OCI-LY7 (cell line): ENCODE measurements at regions not wholly inside any gene's neighbourhood (a gene's known extent, or its start where the extent isn't known, plus 50 kb on each side); places are given as distances from the start of the nearest gene placed in this dataset.

Experiments used
- BruUV-seq: library from RNA; stranded (reverse); fragments of 400-500 nt; replicated peaks from 2 replicates; lab custom pipeline; 2021; lab: Mats Ljungman, UMichigan
- CTCF ChIA-PET: fragments of 300-600 bp; sonication (Branson Sonifier 250); formaldehyde crosslinking; loops from one replicate; lab custom pipeline; 2022; ENCODE audit warnings: antibody characterized with exemption; ENCODE audit not compliant: unreplicated experiment; lab: Charles Lee
- POLR2A ChIA-PET: fragments of 300-600 bp; sonication (Branson Sonifier 250); formaldehyde crosslinking; loops from one replicate; lab custom pipeline; 2022; ENCODE audit warnings: antibody characterized with exemption; lab: Charles Lee
- DNase-seq: peaks from one replicate; pipeline ENCODE4 v3.0.0-alpha.2; 2015; ENCODE audit warnings: low spot score
- H2AFZ ChIP-seq: fragments of 200-600 bp; sonication (generic), shearing (Covaris generic); 2 replicates; pipeline ENCODE4 v1.6.1; 2014; ENCODE audit warnings: mild to moderate bottlenecking, antibody characterized with exemption, low read length, moderate library complexity
- H3K27ac ChIP-seq: fragments of 200-600 bp; sonication (generic); 2 replicates; pipeline ENCODE4 v1.5.1; 2014; ENCODE audit warnings: mixed run types, low read depth, mild to moderate bottlenecking, moderate library complexity, low read length, inconsistent platforms; ENCODE audit not compliant: poor library complexity, severe bottlenecking
- H3K36me3 ChIP-seq: fragments of 200-600 bp; sonication (generic); 2 replicates; pipeline ENCODE4 v1.6.1; 2014; ENCODE audit warnings: mild to moderate bottlenecking, antibody characterized with exemption, low read length, moderate library complexity, mixed read lengths; ENCODE audit not compliant: insufficient read depth
- H3K4me1 ChIP-seq: fragments of 200-600 bp; sonication (generic); 2 replicates; pipeline ENCODE4 v1.5.1; 2014; ENCODE audit warnings: mild to moderate bottlenecking, low read length; ENCODE audit not compliant: insufficient read depth, poor library complexity, severe bottlenecking
- H3K4me2 ChIP-seq: fragments of 200-600 bp; sonication (generic); 2 replicates; pipeline ENCODE4 v1.6.1; 2014; ENCODE audit warnings: mild to moderate bottlenecking, low read length
- H3K4me3 ChIP-seq: fragments of 200-600 bp; sonication (generic); 2 replicates; pipeline ENCODE4 v1.5.1; 2014; ENCODE audit warnings: mild to moderate bottlenecking, low read depth, low read length; ENCODE audit not compliant: poor library complexity, severe bottlenecking
- H3K79me2 ChIP-seq: fragments of 200-600 bp; sonication (generic); 2 replicates; pipeline ENCODE4 v1.6.1; 2016; ENCODE audit warnings: low read depth, mild to moderate bottlenecking, low read length, moderate library complexity, mixed read lengths; ENCODE audit not compliant: insufficient read depth
- H3K9me2 ChIP-seq: fragments of 200-600 bp; sonication (generic); 2 replicates; pipeline ENCODE4 v1.6.1; 2016; ENCODE audit warnings: mild to moderate bottlenecking, low read length, mixed read lengths; ENCODE audit not compliant: insufficient read depth
- H3K9me3 ChIP-seq: fragments of 200-600 bp; sonication (generic); 2 replicates; pipeline ENCODE4 v1.6.1; 2014; ENCODE audit warnings: mild to moderate bottlenecking, mixed run types, low read length, mixed read lengths
- H4K20me1 ChIP-seq: fragments of 200-600 bp; sonication (generic); 2 replicates; pipeline ENCODE4 v1.6.1; 2014; ENCODE audit warnings: mild to moderate bottlenecking, antibody characterized with exemption, low read length, moderate library complexity, mixed read lengths; ENCODE audit not compliant: insufficient read depth
- CTCF ChIP-seq: fragments of 200-600 bp; sonication (generic); conservative IDR thresholded peaks from 2 replicates; pipeline ENCODE4 v1.5.1; 2014; ENCODE audit warnings: mild to moderate bottlenecking, antibody characterized with exemption, low read length, moderate library complexity, mixed read lengths
- EZH2phosphoT487 ChIP-seq: fragments of 200-600 bp; sonication (generic); IDR thresholded peaks from 2 replicates; pipeline ENCODE4 v1.6.1; 2018; ENCODE audit warnings: low read depth, borderline replicate concordance, mild to moderate bottlenecking, mixed run types, antibody characterized with exemption, low read length, moderate library complexity, mixed read lengths
- intact Hi-C: fragments of 100-400 bp; cut with micrococcal nuclease; formaldehyde crosslinking; loops from one replicate; pipeline ENCODE4 v1.10.0; 2022; ENCODE audit not compliant: unreplicated experiment

- H2AFZ ChIP-seq: no peak overlapping the region
- CTCF ChIA-PET: no interaction called here
- H3K4me1 ChIP-seq: no peaks in the 10 kb centered on the region
- H3K4me3 ChIP-seq: no peak overlapping the region
- DNase-seq: no peak
- no peaks in the 10 kb centered on the region for H4K20me1 ChIP-seq
- no TSS peak for BruUV-seq
- H3K9me3 ChIP-seq: no peaks in the 10 kb centered on the region
- H3K79me2 ChIP-seq: no peaks in the 10 kb centered on the region
- TF ChIP-seq CTCF: no peak
- H3K36me3 ChIP-seq: no peaks in the 10 kb centered on the region
- POLR2A ChIA-PET: no interaction called here
- intact Hi-C loops: no loop called here
- no peak overlapping the region for H3K27ac ChIP-seq
- no peak overlapping the region for H3K4me2 ChIP-seq
- H3K9me2 ChIP-seq: no peaks in the 10 kb centered on the region
Measured at GRCh38 chr3:59698091-59698490, 648.3 kb upstream of the CFAP20DC start.

GRCh38 chr3:59696783-59697182 is 647.0 kb upstream of the CFAP20DC start:
- Histone ChIP-seq H2AFZ (no peak overlapping the region), H3K4me3 (no peak overlapping the region), H3K27ac (no peak overlapping the region), H3K9me2 (no peaks in the 10 kb centered on the region), H3K9me3 (no peaks in the 10 kb centered on the region), H3K36me3 (no peaks in the 10 kb centered on the region), H3K4me1 (no peaks in the 10 kb centered on the region), H4K20me1 (no peaks in the 10 kb centered on the region), H3K4me2 (no peak overlapping the region), H3K79me2 (no peaks in the 10 kb centered on the region)
- ChIA-PET CTCF (no interaction called here), POLR2A (no interaction called here)
- no TSS peak for BruUV-seq
- TF ChIP-seq EZH2phosphoT487 (no peak), CTCF (no peak)
- intact Hi-C loops: no loop called here
- DNase-seq: no peak

- H3K9me2 ChIP-seq: no peaks in the 10 kb centered on the region
- no peak overlapping the region for H3K4me2 ChIP-seq
- ChIA-PET POLR2A (no interaction called here), CTCF (no interaction called here)
- intact Hi-C loops: no loop called here
- no peak for DNase-seq
- H3K4me1 ChIP-seq: no peaks in the 10 kb centered on the region
- H2AFZ ChIP-seq: no peak overlapping the region
- no peak overlapping the region for H3K27ac ChIP-seq
- H3K36me3 ChIP-seq: no peaks in the 10 kb centered on the region
- no peaks in the 10 kb centered on the region for H4K20me1 ChIP-seq
- H3K79me2 ChIP-seq: no peaks in the 10 kb centered on the region
- no peak for TF ChIP-seq EZH2phosphoT487
- no peak for TF ChIP-seq CTCF
- H3K4me3 ChIP-seq: no peak overlapping the region
- no TSS peak for BruUV-seq
- no peaks in the 10 kb centered on the region for H3K9me3 ChIP-seq
Measured at GRCh38 chr3:59695860-59696259, 646.0 kb upstream of the CFAP20DC start.
